H1 (cell line): ENCODE measurements at regions not wholly inside any gene's neighbourhood (a gene's known extent, or its start where the extent isn't known, plus 50 kb on each side); places are given as distances from the start of the nearest gene placed in this dataset.

Experiments used
- CTCF ChIA-PET: fragments of 300-600 bp; sonication (Branson Sonifier 250); formaldehyde crosslinking; loops from one replicate; lab custom pipeline; 2021; ENCODE audit not compliant: partially characterized antibody; lab: Charles Lee
- POLR2A ChIA-PET: fragments of 300-600 bp; sonication (Branson Sonifier 250); formaldehyde crosslinking; loops from one replicate; lab custom pipeline; 2021; ENCODE audit warnings: inconsistent platforms; ENCODE audit not compliant: partially characterized antibody; lab: Charles Lee
- DNase-seq, 2 experiments: peaks; one replicate each; pipeline versions ENCODE4 v3.0.0 to v3.0.0-alpha.2; 2010 to 2022; ENCODE audit warnings: low spot score in 2 of 2, low read depth in 1 of 2, mixed read lengths in 1 of 2
- FAIRE-seq: peaks from 2 replicates; lab custom pipeline; 2011; peaks lifted over from hg19 to GRCh38; lab: Jason Lieb, UNC
- H2AFZ ChIP-seq: 2 replicates; pipeline ENCODE4 v1.8.1; 2012; ENCODE audit warnings: low read length, inconsistent platforms
- H2AK5ac ChIP-seq: 2 replicates; pipeline ENCODE4 v1.6.1; 2013; ENCODE audit warnings: low read depth, low read length
- H2BK120ac ChIP-seq: replicated peaks from 2 replicates; pipeline ENCODE3; 2013; ENCODE audit warnings: low read depth, low read length, inconsistent platforms
- H2BK12ac ChIP-seq: 2 replicates; pipeline ENCODE4 v1.6.1; 2013; ENCODE audit warnings: low read depth, low read length
- H2BK15ac ChIP-seq: 2 replicates; pipeline ENCODE4 v1.6.1; 2013; ENCODE audit warnings: low read length
- H2BK20ac ChIP-seq: 2 replicates; pipeline ENCODE4 v1.6.1; 2013; ENCODE audit warnings: low read length
- H2BK5ac ChIP-seq: 2 replicates; pipeline ENCODE4 v1.6.1; 2013; ENCODE audit warnings: low read depth, low read length
- H3K14ac ChIP-seq: 2 replicates; pipeline ENCODE4 v1.6.1; 2013; ENCODE audit warnings: inconsistent platforms; ENCODE audit not compliant: insufficient read length
- H3K18ac ChIP-seq: 2 replicates; pipeline ENCODE4 v1.6.1; 2013; ENCODE audit warnings: low read length; ENCODE audit errors: extremely low read depth
- H3K23ac ChIP-seq: 2 replicates; pipeline ENCODE4 v1.6.1; 2013; ENCODE audit warnings: inconsistent platforms; ENCODE audit not compliant: insufficient read length
- H3K23me2 ChIP-seq: 2 replicates; pipeline ENCODE4 v1.6.1; 2013; ENCODE audit warnings: low read depth, low read length
- H3K27ac ChIP-seq: 2 replicates; pipeline ENCODE4 v1.6.1; 2011; ENCODE audit warnings: low read depth, low read length, inconsistent platforms
- H3K27me3 ChIP-seq, 4 experiments: replicated peaks in 1 of 4; 1 replicate in 1 of 4; 2 replicates in 3 of 4; pipeline versions ENCODE4 v1.6.1 to v1.8.1; 2011 to 2013; ENCODE audit warnings: low read length in 3 of 4, mild to moderate bottlenecking in 3 of 4, inconsistent platforms in 2 of 4, mixed read lengths in 2 of 4, moderate library complexity in 1 of 4; ENCODE audit not compliant: control insufficient read depth in 3 of 4, insufficient read depth in 3 of 4; ENCODE audit errors: extremely low read depth in 1 of 4
- H3K36me3 ChIP-seq, 4 experiments: 2 replicates each; pipeline versions ENCODE4 v1.6.1 to v1.8.1; 2011 to 2013; ENCODE audit warnings: mild to moderate bottlenecking in 4 of 4, low read length in 3 of 4, moderate library complexity in 2 of 4, control low read depth in 1 of 4, inconsistent platforms in 1 of 4; ENCODE audit not compliant: insufficient read depth in 4 of 4, control insufficient read depth in 2 of 4
- H3K4ac ChIP-seq: replicated peaks from 2 replicates; pipeline ENCODE3; 2013; ENCODE audit warnings: low read length, low read depth, mixed read lengths, inconsistent platforms; ENCODE audit not compliant: insufficient read length
- H3K4me1 ChIP-seq, 4 experiments: replicated peaks in 1 of 4; 1 replicate in 1 of 4; 2 replicates in 3 of 4; pipeline versions ENCODE4 v1.6.1 to v1.8.1; 2011 to 2013; ENCODE audit warnings: low read length in 3 of 4, inconsistent platforms in 2 of 4, mixed read lengths in 1 of 4; ENCODE audit not compliant: insufficient read depth in 4 of 4, control insufficient read depth in 3 of 4
- H3K4me2 ChIP-seq, 2 experiments: 2 replicates each; pipeline versions ENCODE4 v1.6.1 to v1.8.1; 2011 to 2013; ENCODE audit warnings: low read depth in 2 of 2, low read length in 2 of 2, control low read depth in 1 of 2, inconsistent platforms in 1 of 2, mild to moderate bottlenecking in 1 of 2; ENCODE audit not compliant: insufficient read depth in 1 of 2
- H3K4me3 ChIP-seq, 4 experiments: fragments of 200-600, 300-600 bp in 1 of 4; sonication (generic), shearing (Covaris generic), sonication (Bioruptor Twin) in 1 of 4; 2 replicates each; pipeline versions ENCODE4 v1.5.1 to v1.8.1; 2011 to 2016; ENCODE audit warnings: low read length in 4 of 4, low read depth in 3 of 4, control low read depth in 2 of 4, inconsistent platforms in 2 of 4, mild to moderate bottlenecking in 2 of 4, mixed read lengths in 1 of 4, moderate library complexity in 1 of 4; ENCODE audit not compliant: insufficient read depth in 2 of 4; ENCODE audit errors: extremely low read depth in 1 of 4
- H3K56ac ChIP-seq: replicated peaks from 2 replicates; pipeline ENCODE3; 2013; ENCODE audit warnings: low read depth, mild to moderate bottlenecking, mixed read lengths, low read length, inconsistent platforms; ENCODE audit not compliant: insufficient read length
- H3K79me1 ChIP-seq: 2 replicates; pipeline ENCODE4 v1.6.1; 2013; ENCODE audit warnings: low read depth, low read length, control low read depth
- H3K79me2 ChIP-seq, 2 experiments: 2 replicates each; pipeline versions ENCODE4 v1.6.1 to v1.8.1; 2012 to 2013; ENCODE audit warnings: low read length in 2 of 2, mild to moderate bottlenecking in 2 of 2, inconsistent platforms in 1 of 2; ENCODE audit not compliant: insufficient read depth in 2 of 2, control insufficient read depth in 1 of 2
- H3K9ac ChIP-seq, 4 experiments: replicated peaks in 1 of 4; 1 replicate in 1 of 4; 2 replicates in 3 of 4; pipeline versions ENCODE4 v1.6.1 to v1.8.1; 2011 to 2013; ENCODE audit warnings: low read depth in 3 of 4, low read length in 3 of 4, control low read depth in 2 of 4, mild to moderate bottlenecking in 2 of 4, moderate library complexity in 2 of 4, inconsistent platforms in 1 of 4; ENCODE audit errors: extremely low read depth in 1 of 4
- H3K9me3 ChIP-seq, 2 experiments: 2 replicates each; pipeline versions ENCODE4 v1.6.1 to v1.8.1; 2012 to 2013; ENCODE audit warnings: mild to moderate bottlenecking in 2 of 2, moderate library complexity in 2 of 2, control low read depth in 1 of 2, inconsistent platforms in 1 of 2, low read depth in 1 of 2, low read length in 1 of 2, mixed read lengths in 1 of 2; ENCODE audit not compliant: insufficient read depth in 2 of 2
- H4K20me1 ChIP-seq, 2 experiments: replicated peaks in 1 of 2; 2 replicates each; pipeline versions ENCODE3 to v1.8.1; 2011 to 2013; ENCODE audit warnings: inconsistent platforms in 2 of 2, low read length in 2 of 2, mild to moderate bottlenecking in 1 of 2; ENCODE audit not compliant: insufficient read depth in 2 of 2, control insufficient read depth in 1 of 2
- H4K5ac ChIP-seq: 2 replicates; pipeline ENCODE4 v1.6.1; 2013; ENCODE audit warnings: low read length, low read depth, mixed read lengths, inconsistent platforms; ENCODE audit not compliant: insufficient read length
- H4K8ac ChIP-seq: 2 replicates; pipeline ENCODE4 v1.8.0; 2013; ENCODE audit warnings: mild to moderate bottlenecking, moderate library complexity, low read length, inconsistent platforms; ENCODE audit not compliant: insufficient read depth; ENCODE audit errors: extremely low read depth
- H4K91ac ChIP-seq: replicated peaks from 2 replicates; pipeline ENCODE3; 2013; ENCODE audit warnings: low read length, mixed read lengths, inconsistent platforms; ENCODE audit not compliant: insufficient read length
- E2F6 ChIP-seq: IDR thresholded peaks from 2 replicates; pipeline ENCODE4 v1.6.1; 2012; ENCODE audit warnings: inconsistent platforms
- MAX ChIP-seq: IDR thresholded peaks from 2 replicates; pipeline ENCODE4 v1.6.1; 2012; ENCODE audit warnings: inconsistent platforms
- SIN3A ChIP-seq, 2 experiments: IDR thresholded peaks in 1 of 2; conservative IDR thresholded peaks in 1 of 2; 2 replicates each; pipeline ENCODE4 v1.6.1; 2011 to 2012; ENCODE audit warnings: low read length in 2 of 2, improper control_type of control experiment in 1 of 2, low read depth in 1 of 2, mild to moderate bottlenecking in 1 of 2
- WGBS, 2 experiments: shearing (Covaris generic) in 1 of 2; methylation state at CpG; one replicate each; pipeline versions ENCODE4 v1.1.6 to v1.1.7; 2013 to 2015; ENCODE audit warnings: low lambda C conversion rate in 2 of 2, mixed read lengths in 2 of 2, inconsistent platforms in 1 of 2, low coverage in 1 of 2, missing lambda C conversion rate in 1 of 2; ENCODE audit not compliant: insufficient replicate concordance in 2 of 2, insufficient coverage in 1 of 2, insufficient read length in 1 of 2; ENCODE audit errors: extremely low coverage in 1 of 2, missing lambda C conversion rate in 1 of 2; 5-methylcytosine and 5-hydroxymethylcytosine counted together

DNA sequence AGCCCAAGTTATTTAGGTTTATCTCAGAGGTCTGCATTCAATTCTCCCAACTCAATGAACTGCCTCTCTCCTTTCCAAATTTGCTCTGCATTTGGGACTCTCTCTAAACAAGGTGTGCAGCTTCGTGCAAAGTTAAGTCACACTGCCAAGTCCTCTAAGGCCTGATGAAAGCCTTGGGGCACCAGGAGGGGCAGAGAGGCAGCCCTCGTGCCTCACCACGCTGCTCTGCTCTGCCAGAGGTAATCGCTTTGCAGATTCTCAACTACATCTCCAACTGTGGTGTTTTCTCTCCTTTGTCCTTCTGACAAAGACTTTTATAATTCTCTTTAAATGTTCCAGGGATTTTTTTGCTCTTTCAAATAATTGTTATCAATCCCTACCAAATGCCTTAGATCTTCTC is 283.0 kb downstream of the MEIS1 start:
- no peaks in the 10 kb centered on the region; a peak in 3 of 7 replicates for H3K4me1 ChIP-seq
- no peak overlapping the region for H3K56ac ChIP-seq
- H2BK15ac ChIP-seq: no peak overlapping the region
- H2AFZ ChIP-seq: peak overlapping the region; percentile 79; the same call in 1 of the 2 replicates
- H3K9me3 ChIP-seq: no peaks in the 10 kb centered on the region
- H2BK20ac ChIP-seq: no peak overlapping the region; the same call in 1 of the 2 replicates
- no peak overlapping the region for H3K14ac ChIP-seq
- H4K8ac ChIP-seq: no peak overlapping the region
- H3K27me3 ChIP-seq: no peaks in the 10 kb centered on the region
- H3K4me2 ChIP-seq: no peak overlapping the region
- no peak overlapping the region for H3K4ac ChIP-seq
- H2AK5ac ChIP-seq: no peak overlapping the region
- 48% methylated on average over 4 of the region's 4 CpGs; no CpG with 5 or more reads in 1 of the 2 experiments for WGBS, 2 experiments
- ChIA-PET POLR2A (no interaction called here), CTCF (interaction anchor here (0.6 to 0.7 kb wide), 2 partner anchors 622 to 933 kb away, joined by 3 to 4 read pairs; no protein-coding TSS in a partner anchor)
- H3K18ac ChIP-seq: no peak overlapping the region
- H3K79me1 ChIP-seq: no peaks in the 10 kb centered on the region
- no peaks in the 10 kb centered on the region for H3K23me2 ChIP-seq
- H2BK12ac ChIP-seq: no peak overlapping the region
- H3K4me3 ChIP-seq: no peak overlapping the region
- FAIRE-seq: no peak
- no peak overlapping the region for H4K5ac ChIP-seq
- H4K91ac ChIP-seq: no peak overlapping the region
- no peaks in the 10 kb centered on the region for H4K20me1 ChIP-seq
- no peak overlapping the region for H2BK120ac ChIP-seq
- peak; percentile 64 for TF ChIP-seq MAX
- peak; percentile 40; the same call in 1 of the 2 replicates for TF ChIP-seq E2F6
- TF ChIP-seq SIN3A (conservative IDR thresholded peaks at IDR 0.05 in 1 of 2, IDR thresholded peaks at IDR 0.05 in 1 of 2; ENCODE audit: low read depth in 1 of 2, low read length in 2 of 2): no peak
- H2BK5ac ChIP-seq: no peak overlapping the region
- no peak overlapping the region; the same call in 1 of the 2 replicates for H3K27ac ChIP-seq
- no peak overlapping the region; a peak in 1 of 7 replicates for H3K9ac ChIP-seq
- no peaks in the 10 kb centered on the region for H3K36me3 ChIP-seq
- DNase-seq: no peak
- no peak overlapping the region for H3K23ac ChIP-seq
- H3K79me2 ChIP-seq: no peaks in the 10 kb centered on the region
